IMR-90 (cell line): ENCODE measurements at regions not wholly inside any gene's neighbourhood (a gene's known extent, or its start where the extent isn't known, plus 50 kb on each side); places are given as distances from the start of the nearest gene placed in this dataset.

Experiments
- ATAC-seq: fragments of 200-7000 bp; cut with Tn5 transposase; 2 replicates; pipeline ENCODE4 v1.9.1; 2020; ENCODE audit warnings: low read depth, mild to moderate bottlenecking, moderate library complexity
- BruUV-seq: library from RNA; stranded (reverse); fragments of 400-500 nt; replicated peaks from 2 replicates; lab custom pipeline; 2021; lab: Mats Ljungman, UMichigan
- CTCF ChIA-PET: fragments of 300-600 bp; formaldehyde crosslinking; extraction: SDS; loops from one replicate; lab custom pipeline; 2021; ENCODE audit warnings: antibody characterized with exemption; lab: Yijun Ruan, JAX
- POLR2A ChIA-PET: fragments of 300-600 bp; sonication (Branson Sonifier 250); formaldehyde crosslinking; loops from one replicate; lab custom pipeline; 2022; ENCODE audit warnings: antibody characterized with exemption; ENCODE audit not compliant: unreplicated experiment; lab: Charles Lee
- DNase-seq: peaks from one replicate; pipeline ENCODE4 v3.0.0; 2013
- H2AFZ ChIP-seq: replicated peaks from 2 replicates; pipeline ENCODE3; 2013; ENCODE audit warnings: low read length, mild to moderate bottlenecking; ENCODE audit not compliant: poor library complexity
- H2AK5ac ChIP-seq: 2 replicates; pipeline ENCODE4 v1.6.1; 2013; ENCODE audit warnings: low read depth, low read length, inconsistent platforms
- H2AK9ac ChIP-seq: replicated peaks from 2 replicates; pipeline ENCODE3; 2013; ENCODE audit warnings: mild to moderate bottlenecking, low read depth, low read length, moderate library complexity; ENCODE audit not compliant: poor library complexity
- H2BK120ac ChIP-seq: 2 replicates; pipeline ENCODE4 v1.6.1; 2013; ENCODE audit warnings: low read depth, low read length, inconsistent platforms
- H2BK15ac ChIP-seq: 3 replicates; pipeline ENCODE4 v1.6.1; 2013; ENCODE audit warnings: low read depth, low read length, inconsistent platforms
- H2BK20ac ChIP-seq: 2 replicates; pipeline ENCODE4 v1.6.1; 2013; ENCODE audit warnings: low read depth, mild to moderate bottlenecking, inconsistent platforms, low read length, moderate library complexity
- H2BK5ac ChIP-seq: 2 replicates; pipeline ENCODE4 v1.6.1; 2013; ENCODE audit warnings: mild to moderate bottlenecking, low read depth, low read length, inconsistent platforms; ENCODE audit not compliant: poor library complexity, severe bottlenecking
- H3K14ac ChIP-seq: replicated peaks from 2 replicates; pipeline ENCODE4 v1.6.1; 2013; ENCODE audit warnings: low read depth, low read length, inconsistent platforms
- H3K18ac ChIP-seq: 2 replicates; pipeline ENCODE4 v1.6.1; 2013; ENCODE audit warnings: low read depth, low read length, control low read depth
- H3K23ac ChIP-seq: 2 replicates; pipeline ENCODE4 v1.6.1; 2013; ENCODE audit warnings: low read depth, low read length, inconsistent platforms
- H3K27ac ChIP-seq: 2 replicates; pipeline ENCODE4 v1.5.1; 2013; ENCODE audit warnings: mild to moderate bottlenecking, control low read depth, low read length; ENCODE audit not compliant: insufficient read depth
- H3K27me3 ChIP-seq: 2 replicates; pipeline ENCODE4 v1.6.1; 2013; ENCODE audit warnings: low read length; ENCODE audit not compliant: control insufficient read depth, insufficient read depth
- H3K36me3 ChIP-seq: 2 replicates; pipeline ENCODE4 v1.6.1; 2013; ENCODE audit warnings: low read length, mixed read lengths; ENCODE audit not compliant: control insufficient read depth, insufficient read depth
- H3K4ac ChIP-seq: 2 replicates; pipeline ENCODE4 v1.6.1; 2013; ENCODE audit warnings: low read depth, low read length, inconsistent platforms
- H3K4me1 ChIP-seq: 2 replicates; pipeline ENCODE4 v1.6.1; 2013; ENCODE audit warnings: low read length, mixed read lengths; ENCODE audit not compliant: control insufficient read depth, insufficient read depth
- H3K4me2 ChIP-seq: 2 replicates; pipeline ENCODE4 v1.6.1; 2013; ENCODE audit warnings: low read depth, mild to moderate bottlenecking, control low read depth, low read length, moderate library complexity
- H3K4me3 ChIP-seq: 2 replicates; pipeline ENCODE4 v1.5.1; 2013; ENCODE audit warnings: low read depth, mild to moderate bottlenecking, control low read depth, low read length, moderate library complexity; ENCODE audit not compliant: insufficient read depth
- H3K56ac ChIP-seq: 2 replicates; pipeline ENCODE4 v1.6.1; 2013; ENCODE audit warnings: low read length, inconsistent platforms; ENCODE audit not compliant: insufficient read depth; ENCODE audit errors: extremely low read depth
- H3K79me1 ChIP-seq, 2 experiments: 2 replicates each; pipeline ENCODE4 v1.6.1; 2013; ENCODE audit warnings: low read length in 2 of 2, inconsistent platforms in 1 of 2, low read depth in 1 of 2
- H3K9ac ChIP-seq: 2 replicates; pipeline ENCODE4 v1.6.1; 2013; ENCODE audit warnings: low read depth, low read length, control low read depth
- H3K9me1 ChIP-seq: 2 replicates; pipeline ENCODE4 v1.6.1; 2013; ENCODE audit warnings: low read length, inconsistent platforms; ENCODE audit not compliant: insufficient read depth
- H3K9me3 ChIP-seq: 2 replicates; pipeline ENCODE4 v1.6.1; 2013; ENCODE audit warnings: low read length; ENCODE audit not compliant: control insufficient read depth, insufficient read depth
- H4K20me1 ChIP-seq: 2 replicates; pipeline ENCODE4 v1.6.1; 2013; ENCODE audit warnings: low read length, inconsistent platforms; ENCODE audit not compliant: insufficient read depth
- H4K5ac ChIP-seq: 2 replicates; pipeline ENCODE4 v1.6.1; 2013; ENCODE audit warnings: mild to moderate bottlenecking, low read depth, low read length, control low read depth
- H4K8ac ChIP-seq, 2 experiments: 2 replicates each; pipeline ENCODE4 v1.6.1; 2013; ENCODE audit warnings: low read depth in 2 of 2, low read length in 2 of 2, control low read depth in 1 of 2, inconsistent platforms in 1 of 2
- H4K91ac ChIP-seq: 2 replicates; pipeline ENCODE4 v1.6.1; 2013; ENCODE audit warnings: low read depth, low read length, inconsistent platforms; ENCODE audit not compliant: insufficient read depth
- BHLHE40 ChIP-seq: fragments of 150-350 bp; IDR thresholded peaks from 2 replicates; pipeline ENCODE4 v1.6.1; 2016; ENCODE audit warnings: mild to moderate bottlenecking, low read depth, low read length
- CEBPB ChIP-seq: IDR thresholded peaks from 2 replicates; pipeline ENCODE4 v1.6.1; 2012; ENCODE audit warnings: low read depth, low read length, improper control_type of control experiment
- CHD1 ChIP-seq: IDR thresholded peaks from 2 replicates; pipeline ENCODE4 v1.6.1; 2012; ENCODE audit warnings: low read depth, low read length, improper control_type of control experiment
- FOS ChIP-seq: fragments of 150-350 bp; IDR thresholded peaks from 2 replicates; pipeline ENCODE4 v1.6.1; 2016; ENCODE audit warnings: low read depth, low read length
- MAFK ChIP-seq: IDR thresholded peaks from 2 replicates; pipeline ENCODE4 v1.6.1; 2012; ENCODE audit warnings: low read depth, low read length, improper control_type of control experiment
- MAZ ChIP-seq: IDR thresholded peaks from 2 replicates; pipeline ENCODE4 v1.6.1; 2012; ENCODE audit warnings: low read depth, mild to moderate bottlenecking, low read length, improper control_type of control experiment, moderate library complexity, borderline replicate concordance
- MXI1 ChIP-seq: IDR thresholded peaks from 2 replicates; pipeline ENCODE4 v1.6.1; 2012; ENCODE audit warnings: low read depth, mild to moderate bottlenecking, low read length, moderate library complexity, borderline replicate concordance
- NFE2L2 ChIP-seq: fragments of 150-350 bp; IDR thresholded peaks from 2 replicates; pipeline ENCODE4 v1.6.1; 2016; ENCODE audit warnings: low read depth, mild to moderate bottlenecking, low read length
- POLR2A ChIP-seq: IDR thresholded peaks from 2 replicates; pipeline ENCODE4 v1.6.1; 2012; ENCODE audit warnings: mild to moderate bottlenecking, low read depth, low read length
- RAD21 ChIP-seq: IDR thresholded peaks from 2 replicates; pipeline ENCODE4 v1.6.1; 2012; ENCODE audit warnings: low read length, improper control_type of control experiment
- RCOR1 ChIP-seq: IDR thresholded peaks from 2 replicates; pipeline ENCODE4 v1.6.1; 2012; ENCODE audit warnings: mild to moderate bottlenecking, low read length, improper control_type of control experiment; ENCODE audit not compliant: insufficient replicate concordance
- RFX5 ChIP-seq: IDR thresholded peaks from 2 replicates; pipeline ENCODE4 v1.8.0; 2012; ENCODE audit warnings: low read depth, mild to moderate bottlenecking, low read length, moderate library complexity
- SMC3 ChIP-seq: fragments of 150-350 bp; IDR thresholded peaks from 2 replicates; pipeline ENCODE4 v1.6.1; 2016; ENCODE audit warnings: low read depth, mild to moderate bottlenecking, antibody characterized with exemption, low read length, moderate library complexity
- WGBS, 2 experiments: methylation state at CpG; one replicate each; pipeline versions ENCODE4 v1.1.5 to v1.1.7; 2013; ENCODE audit warnings: missing lambda C conversion rate in 2 of 2; ENCODE audit not compliant: insufficient read length in 1 of 2; ENCODE audit errors: extremely low coverage in 2 of 2; 5-methylcytosine and 5-hydroxymethylcytosine counted together
- dilution Hi-C: fragments of 300-500 bp; cut with HindIII; formaldehyde crosslinking; loops from one replicate; pipeline ENCODE4 v1.14.3; 2018; ENCODE audit warnings: low sequenced_read_pairs; ENCODE audit not compliant: unreplicated experiment
- in situ Hi-C: fragments of 300-500 bp; cut with MboI; formaldehyde crosslinking; loops from 3 replicates; pipeline ENCODE4 v1.14.3; 2019; ENCODE audit warnings: low sequenced_read_pairs, inconsistent platforms, mixed read lengths
- intact Hi-C: fragments of 100-400 bp; cut with micrococcal nuclease; formaldehyde crosslinking; loops from 2 replicates; pipeline ENCODE4 v1.10.0; 2022
- TF ChIP-seq, protein P1 (sequence below): fragments of 150-350 bp; IDR thresholded peaks from 2 replicates; pipeline ENCODE4 v1.6.1; 2017; ENCODE audit warnings: mild to moderate bottlenecking, antibody characterized with exemption, low read length, low read depth
- TF ChIP-seq, protein P2 (sequence below): conservative IDR thresholded peaks from 2 replicates; pipeline ENCODE4 v1.5.1; 2012; ENCODE audit warnings: mild to moderate bottlenecking, low read depth, low read length, improper control_type of control experiment
- TF ChIP-seq, protein P3 (sequence below): fragments of 150-350 bp; IDR thresholded peaks from 2 replicates; pipeline ENCODE4 v1.6.1; 2016; ENCODE audit warnings: low read depth, mild to moderate bottlenecking, low read length, moderate library complexity, borderline replicate concordance

- intact Hi-C loops = no loop called here
Measured at GRCh38 chr4:165668694-165669093, 204.3 kb upstream of the TLL1 start.

More at GRCh38 chr4:165668694-165669093, 204.3 kb upstream of the TLL1 start:
- H3K4me2 ChIP-seq = no peak overlapping the region
- 0% methylated on average over 1 of the region's 2 CpGs; no CpG with 5 or more reads in 1 of the 2 experiments for WGBS, 2 experiments
- no peak overlapping the region for H2AFZ ChIP-seq
- in situ Hi-C loops (no loop called here), dilution Hi-C loops (no loop called here)
- no peak for ATAC-seq
- POLR2A ChIA-PET = no interaction called here
- no peaks in the 10 kb centered on the region for H3K9me1 ChIP-seq
- H3K4me1 ChIP-seq = no peaks in the 10 kb centered on the region
- H3K27me3 ChIP-seq = no peaks in the 10 kb centered on the region
- H3K79me1 ChIP-seq = no peaks in the 10 kb centered on the region
- no peak overlapping the region for H4K91ac ChIP-seq
- no peak overlapping the region for H2BK120ac ChIP-seq
- H3K56ac ChIP-seq = no peak overlapping the region
- H2AK5ac ChIP-seq = no peak overlapping the region
- H4K20me1 ChIP-seq = no peaks in the 10 kb centered on the region
- no peak overlapping the region for H2BK5ac ChIP-seq
- no peaks in the 10 kb centered on the region for H3K36me3 ChIP-seq
- H3K4me3 ChIP-seq = no peak overlapping the region
- no peak overlapping the region for H4K5ac ChIP-seq
- no peak overlapping the region for H3K27ac ChIP-seq
- no peak overlapping the region for H3K18ac ChIP-seq
- H2BK20ac ChIP-seq = no peak overlapping the region
- no peak overlapping the region for H3K4ac ChIP-seq
- no peak overlapping the region for H3K9ac ChIP-seq
- no peak overlapping the region for H4K8ac ChIP-seq
- no peak for DNase-seq
- H3K9me3 ChIP-seq = peaks cover 17% of the 10 kb centered on the region
- CTCF ChIA-PET = no interaction called here
- TF ChIP-seq RCOR1 (no peak), RFX5 (no peak), SMC3 (no peak), BHLHE40 (no peak), RAD21 (no peak), POLR2A (no peak), MAZ (no peak), MXI1 (no peak), CHD1 (no peak), FOS (no peak), NFE2L2 (no peak), CEBPB (no peak), MAFK (no peak)
- TF ChIP-seq, protein P1, sequence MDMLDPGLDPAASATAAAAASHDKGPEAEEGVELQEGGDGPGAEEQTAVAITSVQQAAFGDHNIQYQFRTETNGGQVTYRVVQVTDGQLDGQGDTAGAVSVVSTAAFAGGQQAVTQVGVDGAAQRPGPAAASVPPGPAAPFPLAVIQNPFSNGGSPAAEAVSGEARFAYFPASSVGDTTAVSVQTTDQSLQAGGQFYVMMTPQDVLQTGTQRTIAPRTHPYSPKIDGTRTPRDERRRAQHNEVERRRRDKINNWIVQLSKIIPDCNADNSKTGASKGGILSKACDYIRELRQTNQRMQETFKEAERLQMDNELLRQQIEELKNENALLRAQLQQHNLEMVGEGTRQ = no peak
- TF ChIP-seq, protein P2, sequence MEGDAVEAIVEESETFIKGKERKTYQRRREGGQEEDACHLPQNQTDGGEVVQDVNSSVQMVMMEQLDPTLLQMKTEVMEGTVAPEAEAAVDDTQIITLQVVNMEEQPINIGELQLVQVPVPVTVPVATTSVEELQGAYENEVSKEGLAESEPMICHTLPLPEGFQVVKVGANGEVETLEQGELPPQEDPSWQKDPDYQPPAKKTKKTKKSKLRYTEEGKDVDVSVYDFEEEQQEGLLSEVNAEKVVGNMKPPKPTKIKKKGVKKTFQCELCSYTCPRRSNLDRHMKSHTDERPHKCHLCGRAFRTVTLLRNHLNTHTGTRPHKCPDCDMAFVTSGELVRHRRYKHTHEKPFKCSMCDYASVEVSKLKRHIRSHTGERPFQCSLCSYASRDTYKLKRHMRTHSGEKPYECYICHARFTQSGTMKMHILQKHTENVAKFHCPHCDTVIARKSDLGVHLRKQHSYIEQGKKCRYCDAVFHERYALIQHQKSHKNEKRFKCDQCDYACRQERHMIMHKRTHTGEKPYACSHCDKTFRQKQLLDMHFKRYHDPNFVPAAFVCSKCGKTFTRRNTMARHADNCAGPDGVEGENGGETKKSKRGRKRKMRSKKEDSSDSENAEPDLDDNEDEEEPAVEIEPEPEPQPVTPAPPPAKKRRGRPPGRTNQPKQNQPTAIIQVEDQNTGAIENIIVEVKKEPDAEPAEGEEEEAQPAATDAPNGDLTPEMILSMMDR = no peak
- TF ChIP-seq, protein P3, sequence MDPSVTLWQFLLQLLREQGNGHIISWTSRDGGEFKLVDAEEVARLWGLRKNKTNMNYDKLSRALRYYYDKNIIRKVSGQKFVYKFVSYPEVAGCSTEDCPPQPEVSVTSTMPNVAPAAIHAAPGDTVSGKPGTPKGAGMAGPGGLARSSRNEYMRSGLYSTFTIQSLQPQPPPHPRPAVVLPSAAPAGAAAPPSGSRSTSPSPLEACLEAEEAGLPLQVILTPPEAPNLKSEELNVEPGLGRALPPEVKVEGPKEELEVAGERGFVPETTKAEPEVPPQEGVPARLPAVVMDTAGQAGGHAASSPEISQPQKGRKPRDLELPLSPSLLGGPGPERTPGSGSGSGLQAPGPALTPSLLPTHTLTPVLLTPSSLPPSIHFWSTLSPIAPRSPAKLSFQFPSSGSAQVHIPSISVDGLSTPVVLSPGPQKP = no peak
- no TSS peak for BruUV-seq
- no peak overlapping the region for H3K14ac ChIP-seq
- H2AK9ac ChIP-seq = no peak overlapping the region
- no peak overlapping the region for H2BK15ac ChIP-seq
- no peak overlapping the region for H3K23ac ChIP-seq
